Keratinocyte (primary cell): ENCODE measurements at regions not wholly inside any gene's neighbourhood (a gene's known extent, or its start where the extent isn't known, plus 50 kb on each side); places are given as distances from the start of the nearest gene placed in this dataset.

Source experiments
- DNase-seq: peaks from one replicate; pipeline ENCODE4 v3.0.0-alpha.2; 2011; ENCODE audit warnings: low read depth, missing footprints, low spot score
- FAIRE-seq: peaks from 2 replicates; lab custom pipeline; 2011; peaks lifted over from hg19 to GRCh38; lab: Jason Lieb, UNC
- H2AFZ ChIP-seq: 2 replicates; pipeline ENCODE4 v1.6.0; 2012; ENCODE audit warnings: low read length, control low read depth, inconsistent platforms; ENCODE audit not compliant: control insufficient read depth
- H3K27ac ChIP-seq: 2 replicates; pipeline ENCODE4 v1.5.1; 2011; ENCODE audit warnings: low read length; ENCODE audit not compliant: control insufficient read depth, insufficient read depth
- H3K27me3 ChIP-seq: 3 replicates; pipeline ENCODE4 v1.6.0; 2011; ENCODE audit warnings: low read length; ENCODE audit not compliant: control insufficient read depth, insufficient read depth; ENCODE audit errors: extremely low read depth
- H3K36me3 ChIP-seq, 2 experiments: 2 replicates in 1 of 2; 3 replicates in 1 of 2; pipeline ENCODE4 v1.5.1; 2011; ENCODE audit warnings: low read length in 2 of 2, mild to moderate bottlenecking in 1 of 2; ENCODE audit not compliant: control insufficient read depth in 2 of 2, insufficient read depth in 2 of 2; ENCODE audit errors: extremely low read depth in 1 of 2
- H3K4me1 ChIP-seq: 3 replicates; pipeline ENCODE4 v1.5.1; 2011; ENCODE audit warnings: low read length; ENCODE audit not compliant: control insufficient read depth, insufficient read depth; ENCODE audit errors: extremely low read depth
- H3K4me2 ChIP-seq: 3 replicates; pipeline ENCODE4 v1.6.0; 2011; ENCODE audit warnings: low read depth, low read length; ENCODE audit not compliant: control insufficient read depth, insufficient read depth; ENCODE audit errors: extremely low read depth
- H3K4me3 ChIP-seq, 3 experiments: fragments of 200-600 bp in 1 of 3; sonication (generic) in 1 of 3; 2 replicates in 2 of 3; 3 replicates in 1 of 3; pipeline ENCODE4 v1.5.1; 2011 to 2016; ENCODE audit warnings: low read length in 3 of 3, mild to moderate bottlenecking in 3 of 3, control low read depth in 2 of 3, inconsistent platforms in 1 of 3, low read depth in 1 of 3, mixed read lengths in 1 of 3, mixed run types in 1 of 3, moderate library complexity in 1 of 3; ENCODE audit not compliant: control insufficient read depth in 2 of 3, insufficient read depth in 2 of 3; ENCODE audit errors: extremely low read depth in 1 of 3
- H3K79me2 ChIP-seq: 2 replicates; pipeline ENCODE4 v1.6.0; 2012; ENCODE audit warnings: low read length; ENCODE audit not compliant: control insufficient read depth, insufficient read depth
- H3K9ac ChIP-seq: 3 replicates; pipeline ENCODE4 v1.6.0; 2011; ENCODE audit warnings: low read length; ENCODE audit not compliant: control insufficient read depth, insufficient read depth; ENCODE audit errors: extremely low read depth
- H3K9me1 ChIP-seq: 3 replicates; pipeline ENCODE4 v1.6.0; 2011; ENCODE audit warnings: low read length; ENCODE audit not compliant: control insufficient read depth, insufficient read depth; ENCODE audit errors: extremely low read depth
- H3K9me3 ChIP-seq: 2 replicates; pipeline ENCODE4 v1.5.1; 2012; ENCODE audit warnings: low read depth, low read length; ENCODE audit not compliant: control insufficient read depth
- H4K20me1 ChIP-seq: 3 replicates; pipeline ENCODE4 v1.6.0; 2011; ENCODE audit warnings: low read length; ENCODE audit not compliant: control insufficient read depth, insufficient read depth; ENCODE audit errors: extremely low read depth
- EZH2 ChIP-seq: IDR thresholded peaks from one replicate; pipeline ENCODE4 v1.6.1; 2012; ENCODE audit warnings: inconsistent platforms, mild to moderate bottlenecking, low read length, moderate library complexity
- dilution Hi-C: fragments of 300-500 bp; cut with MboI; formaldehyde crosslinking; loops from one replicate; pipeline ENCODE4 v1.7.0; 2020; ENCODE audit warnings: low sequenced_read_pairs; ENCODE audit not compliant: extremely low pct_ligation_motif_present
- TF ChIP-seq, protein P1 (sequence below), 3 experiments: IDR thresholded peaks in 1 of 3; conservative IDR thresholded peaks in 1 of 3; optimal IDR thresholded peaks in 1 of 3; 2 replicates in 2 of 3; 3 replicates in 1 of 3; pipeline versions ENCODE3 to v1.5.1; 2011; ENCODE audit warnings: low read length in 3 of 3, mild to moderate bottlenecking in 3 of 3, moderate library complexity in 2 of 3, control low read depth in 1 of 3, inconsistent platforms in 1 of 3; ENCODE audit not compliant: insufficient read depth in 2 of 3; ENCODE audit errors: extremely low read depth in 1 of 3

GRCh38 chr5:61840361-61840760 lies 465.6 kb upstream of the KIF2A start:
- H2AFZ ChIP-seq: no peak overlapping the region
- H3K4me2 ChIP-seq: no peak overlapping the region
- no peaks in the 10 kb centered on the region for H3K9me1 ChIP-seq
- no peaks in the 10 kb centered on the region for H3K9me3 ChIP-seq
- no peaks in the 10 kb centered on the region for H3K4me1 ChIP-seq
- no peak overlapping the region for H3K27ac ChIP-seq
- no peak overlapping the region for H3K9ac ChIP-seq
- no peak overlapping the region for H3K4me3 ChIP-seq
- no peaks in the 10 kb centered on the region for H4K20me1 ChIP-seq
- FAIRE-seq (no peak), DNase-seq (no peak)
- dilution Hi-C loops: no loop called here
- no peaks in the 10 kb centered on the region for H3K36me3 ChIP-seq
- peaks cover 5% of the 10 kb centered on the region for H3K27me3 ChIP-seq
- no peak for TF ChIP-seq EZH2
- TF ChIP-seq, protein P1, sequence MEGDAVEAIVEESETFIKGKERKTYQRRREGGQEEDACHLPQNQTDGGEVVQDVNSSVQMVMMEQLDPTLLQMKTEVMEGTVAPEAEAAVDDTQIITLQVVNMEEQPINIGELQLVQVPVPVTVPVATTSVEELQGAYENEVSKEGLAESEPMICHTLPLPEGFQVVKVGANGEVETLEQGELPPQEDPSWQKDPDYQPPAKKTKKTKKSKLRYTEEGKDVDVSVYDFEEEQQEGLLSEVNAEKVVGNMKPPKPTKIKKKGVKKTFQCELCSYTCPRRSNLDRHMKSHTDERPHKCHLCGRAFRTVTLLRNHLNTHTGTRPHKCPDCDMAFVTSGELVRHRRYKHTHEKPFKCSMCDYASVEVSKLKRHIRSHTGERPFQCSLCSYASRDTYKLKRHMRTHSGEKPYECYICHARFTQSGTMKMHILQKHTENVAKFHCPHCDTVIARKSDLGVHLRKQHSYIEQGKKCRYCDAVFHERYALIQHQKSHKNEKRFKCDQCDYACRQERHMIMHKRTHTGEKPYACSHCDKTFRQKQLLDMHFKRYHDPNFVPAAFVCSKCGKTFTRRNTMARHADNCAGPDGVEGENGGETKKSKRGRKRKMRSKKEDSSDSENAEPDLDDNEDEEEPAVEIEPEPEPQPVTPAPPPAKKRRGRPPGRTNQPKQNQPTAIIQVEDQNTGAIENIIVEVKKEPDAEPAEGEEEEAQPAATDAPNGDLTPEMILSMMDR (optimal IDR thresholded peaks at IDR 0.05 in 1 of 3, IDR thresholded peaks at IDR 0.05 in 1 of 3, conservative IDR thresholded peaks at IDR 0.05 in 1 of 3; ENCODE audit: extremely low read depth in 1 of 3, insufficient read depth in 2 of 3, low read length in 3 of 3): no peak
- no peaks in the 10 kb centered on the region for H3K79me2 ChIP-seq

GRCh38 chr5:61842840-61843239 lies 463.2 kb upstream of the KIF2A start:
- Histone ChIP-seq H2AFZ (no peak overlapping the region), H3K4me1 (no peaks in the 10 kb centered on the region), H3K4me2 (no peak overlapping the region), H3K79me2 (no peaks in the 10 kb centered on the region), H3K27me3 (peaks cover 5% of the 10 kb centered on the region), H3K27ac (no peak overlapping the region), H4K20me1 (no peaks in the 10 kb centered on the region), H3K9me3 (no peaks in the 10 kb centered on the region), H3K9me1 (no peaks in the 10 kb centered on the region), H3K36me3 (no peaks in the 10 kb centered on the region), H3K4me3 (no peak overlapping the region), H3K9ac (no peak overlapping the region)
- DNase-seq: no peak
- no peak for TF ChIP-seq EZH2
- TF ChIP-seq, protein P1 (optimal IDR thresholded peaks at IDR 0.05 in 1 of 3, IDR thresholded peaks at IDR 0.05 in 1 of 3, conservative IDR thresholded peaks at IDR 0.05 in 1 of 3; ENCODE audit: extremely low read depth in 1 of 3, insufficient read depth in 2 of 3, low read length in 3 of 3): no peak
- dilution Hi-C loops: no loop called here
- FAIRE-seq: no peak
